Amygdala (tissue), 56 donors: ENCODE measurements at regions not wholly inside any gene's neighbourhood (a gene's known extent, or its start where the extent isn't known, plus 50 kb on each side); places are given as distances from the start of the nearest gene placed in this dataset.
"Not testable (repeated sequence)": the region's sequence is repeated elsewhere in the genome, so short reads cannot be mapped to it uniquely, and the experiment has no call there.

ENCODE experiments used
- DNase-seq, 56 donors: peaks; one replicate each; lab custom pipeline; 2025; lab: John Stamatoyannopoulos, UW

DNA sequence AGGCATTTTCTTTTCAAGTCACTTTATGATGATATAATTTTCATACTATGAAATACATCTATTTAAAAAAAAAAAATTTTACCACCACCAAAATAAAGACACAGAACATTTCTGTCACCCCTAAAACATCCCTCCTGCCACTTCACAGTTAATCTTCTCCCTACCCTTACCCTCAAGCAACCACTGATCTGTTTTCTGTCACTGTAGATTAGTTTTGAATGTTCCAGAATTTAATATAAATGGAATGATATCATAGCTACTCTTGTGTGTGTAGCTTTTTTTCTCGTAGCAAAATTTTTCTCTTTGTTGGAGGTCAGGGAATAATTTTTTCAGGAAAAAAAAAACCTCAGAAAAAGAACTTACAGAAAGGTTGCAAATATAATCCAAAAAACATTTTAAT is 152.7 kb downstream of the RHOU start:
- DNase-seq = no peak

DNA sequence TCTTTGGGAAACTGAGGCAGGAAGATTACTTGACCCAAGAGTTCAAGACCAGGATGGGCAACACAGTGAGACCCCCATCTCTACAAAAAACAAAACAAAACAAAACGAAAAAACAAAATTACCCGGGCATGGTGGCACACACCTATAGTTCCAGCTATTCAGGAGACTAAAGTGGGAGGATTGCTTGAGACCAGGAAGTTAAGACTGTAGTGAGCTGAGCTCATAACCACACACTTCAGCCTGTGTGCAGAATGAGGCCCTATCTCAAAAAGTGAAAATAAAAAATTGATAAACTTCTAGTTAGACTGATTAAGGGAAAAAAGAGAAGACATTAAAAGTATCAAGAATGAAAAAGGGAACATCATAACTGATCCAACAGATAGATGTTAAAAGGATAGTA is 154.0 kb downstream of the RHOU start:
- DNase-seq = no peak

DNA sequence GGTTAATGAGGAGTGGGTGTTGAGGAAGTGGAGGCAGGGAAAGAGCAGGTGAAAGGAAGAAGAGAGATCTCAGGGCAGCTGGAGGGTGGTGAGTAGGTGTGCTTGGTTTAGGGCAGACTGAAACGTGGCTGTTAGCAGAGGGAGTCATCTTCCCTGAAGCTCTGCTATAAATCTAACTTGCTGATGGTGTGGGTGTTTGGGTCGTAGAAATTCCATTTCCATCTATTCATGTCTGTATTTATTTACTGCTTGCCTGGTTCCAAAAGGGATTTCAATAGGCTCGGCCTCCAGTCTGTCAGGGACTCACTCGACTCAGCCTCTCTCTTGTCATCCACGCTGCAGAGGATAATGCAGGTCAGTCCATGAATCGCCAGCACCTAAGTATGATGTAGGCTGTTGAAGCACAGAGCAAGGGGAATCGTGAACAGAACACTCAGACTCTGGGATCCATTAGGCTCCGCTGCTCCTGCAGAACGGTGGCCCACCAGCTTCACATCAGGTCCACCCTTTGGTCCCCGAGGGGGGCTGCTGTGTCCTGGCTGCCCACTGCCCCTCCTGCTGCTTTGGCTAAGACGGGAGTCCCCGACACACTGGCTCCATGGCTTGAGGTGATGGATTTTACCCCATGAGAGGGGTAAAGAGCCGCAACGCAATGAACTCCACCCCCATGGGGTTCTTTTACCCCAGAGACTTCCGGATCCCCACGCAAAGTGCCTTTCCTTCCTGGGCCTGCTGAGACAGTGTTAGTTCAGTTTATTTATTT is 156.2 kb downstream of the RHOU start:
- DNase-seq = no peak

GRCh38 chr1:228892200-228892599 is 156.9 kb downstream of the RHOU start:
- DNase-seq = not testable (repeated sequence)

GRCh38 chr1:228894442-228894989 is 159.2 kb downstream of the RHOU start:
- no peak for DNase-seq

- no peak for DNase-seq
Measured at GRCh38 chr1:228897901-228898300, 162.6 kb downstream of the RHOU start.

GRCh38 chr1:228898582-228898992 is 163.3 kb downstream of the RHOU start:
- DNase-seq = peak in 2 of 56 donors; percentile 23 to 28

GRCh38 chr1:228899421-228899956 is 164.2 kb downstream of the RHOU start:
- no peak for DNase-seq

DNA sequence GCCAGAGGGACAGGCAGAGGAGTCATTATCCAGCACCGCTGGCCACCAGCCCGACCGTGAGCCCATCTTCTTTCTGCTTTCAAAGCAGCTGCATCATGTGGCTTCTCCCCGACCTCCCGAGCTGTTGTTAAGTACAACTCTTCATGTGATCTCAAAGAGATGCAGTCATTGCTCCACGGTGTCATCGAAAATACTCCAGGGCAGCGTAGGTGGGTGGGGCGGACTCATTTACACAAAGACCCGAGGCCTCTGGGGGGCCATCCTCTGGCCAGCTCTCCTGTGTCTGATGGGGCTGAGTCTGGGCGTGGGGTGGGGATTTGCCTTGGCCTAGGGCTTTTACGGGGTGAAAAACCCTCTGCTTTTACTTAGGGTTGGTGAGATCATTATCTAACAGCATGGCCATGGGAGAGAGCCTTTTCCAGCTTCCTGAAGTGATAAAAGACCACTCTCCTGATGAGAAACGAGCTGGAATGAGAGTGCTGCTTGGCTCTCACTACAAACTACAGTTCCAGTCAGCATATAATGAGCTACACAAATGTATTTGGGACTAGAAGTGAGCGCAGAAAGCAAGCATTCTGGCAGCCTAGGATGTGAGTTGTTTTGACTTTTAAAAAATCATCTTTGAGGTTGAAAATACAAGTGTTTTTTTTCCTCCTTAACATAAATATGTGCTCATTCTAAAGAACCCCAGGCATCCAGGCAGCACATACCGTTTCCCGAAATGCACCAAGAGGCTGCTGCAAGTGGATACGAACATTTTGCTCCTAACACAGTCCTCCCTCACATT is 165.0 kb downstream of the RHOU start:
- peak in 5 of 56 donors; percentile 31 to 64 (median 46) for DNase-seq

DNA sequence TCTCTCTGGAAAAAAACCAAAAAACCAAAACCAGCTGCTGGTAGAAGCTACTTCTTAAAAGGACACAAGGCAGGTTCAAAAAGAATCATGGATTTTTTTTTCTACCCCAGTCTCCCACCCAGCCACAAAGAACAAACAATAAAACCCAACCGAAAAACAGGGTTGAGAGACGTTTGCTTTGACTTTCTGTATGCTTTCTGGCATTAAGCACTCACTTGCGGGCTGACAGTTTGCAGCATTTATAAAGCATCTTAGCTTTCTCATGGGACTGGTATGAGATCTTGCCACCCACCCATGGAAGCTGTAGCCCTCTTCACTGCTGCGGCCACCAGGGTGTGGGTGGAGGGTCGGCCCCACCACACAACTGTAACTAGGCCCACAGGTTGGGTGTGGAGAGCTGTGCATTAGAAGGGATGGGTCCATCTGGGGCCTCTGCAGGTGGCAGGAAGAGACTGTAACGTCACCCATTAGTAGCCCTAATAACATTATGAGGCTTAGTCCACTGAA is 165.7 kb downstream of the RHOU start:
- no peak for DNase-seq

DNA sequence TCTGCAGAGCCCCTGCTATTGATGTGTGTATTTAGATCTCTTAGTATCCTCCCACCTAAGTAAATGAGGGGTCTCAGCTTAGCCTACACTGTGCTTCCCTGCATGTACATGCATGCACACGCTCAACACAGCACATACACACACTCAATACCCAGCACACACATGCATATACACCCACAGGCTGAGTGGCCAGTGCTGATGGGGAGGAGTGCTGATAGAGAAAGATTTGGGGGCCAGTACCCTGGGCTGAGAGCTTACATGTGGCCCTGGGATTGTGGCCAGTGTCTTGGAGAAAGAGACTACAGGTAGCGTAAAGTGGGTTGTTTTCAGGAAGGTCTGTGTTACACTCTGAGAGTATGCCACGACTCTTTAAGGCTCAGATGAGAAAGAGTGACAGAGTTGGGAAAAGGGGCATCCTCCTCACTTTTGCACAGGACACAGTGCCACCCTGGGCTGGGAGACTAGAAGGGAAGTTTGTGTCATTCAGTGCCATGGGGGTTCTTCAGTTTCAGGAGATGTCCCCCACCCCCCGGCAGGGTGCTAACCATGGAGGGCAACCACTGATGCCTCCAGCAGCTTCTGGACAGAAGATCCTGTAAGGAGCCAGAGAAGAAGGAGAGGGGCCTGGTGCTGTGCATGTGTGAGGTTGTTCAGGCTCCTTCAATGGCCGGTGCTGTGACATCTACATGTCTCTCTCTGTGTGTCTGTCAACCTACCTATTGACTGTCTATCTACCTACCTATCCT is 166.8 kb downstream of the RHOU start:
- no peak for DNase-seq

GRCh38 chr1:228902781-228903433 is 167.6 kb downstream of the RHOU start:
- DNase-seq = peak in 45 of 56 donors; percentile 13 to 89 (median 64)

GRCh38 chr1:228903434-228904071 is 168.3 kb downstream of the RHOU start:
- peak in 2 of 56 donors; percentile 7 to 25 for DNase-seq

- DNase-seq = no peak
Measured at GRCh38 chr1:228904222-228904621, 168.9 kb downstream of the RHOU start.

DNA sequence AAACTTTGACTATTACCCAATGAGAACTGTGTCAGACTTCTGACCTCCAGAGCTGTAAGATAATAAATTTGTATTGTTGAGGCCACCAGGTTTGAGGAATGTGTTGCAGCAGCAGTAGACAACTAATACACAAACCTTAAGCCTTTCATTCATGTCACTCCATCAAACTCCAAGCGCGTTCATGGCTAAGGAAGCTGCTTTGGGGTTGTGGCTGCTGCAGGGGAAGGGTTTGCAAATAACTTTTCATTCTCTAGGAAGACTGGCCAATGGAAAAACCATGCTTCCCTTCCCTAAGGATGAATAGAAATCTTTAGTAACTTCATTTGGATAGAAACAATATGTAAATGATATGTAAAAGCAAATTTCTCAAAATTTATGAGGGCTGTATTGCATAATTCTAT is 170.4 kb downstream of the RHOU start:
- no peak for DNase-seq

DNA sequence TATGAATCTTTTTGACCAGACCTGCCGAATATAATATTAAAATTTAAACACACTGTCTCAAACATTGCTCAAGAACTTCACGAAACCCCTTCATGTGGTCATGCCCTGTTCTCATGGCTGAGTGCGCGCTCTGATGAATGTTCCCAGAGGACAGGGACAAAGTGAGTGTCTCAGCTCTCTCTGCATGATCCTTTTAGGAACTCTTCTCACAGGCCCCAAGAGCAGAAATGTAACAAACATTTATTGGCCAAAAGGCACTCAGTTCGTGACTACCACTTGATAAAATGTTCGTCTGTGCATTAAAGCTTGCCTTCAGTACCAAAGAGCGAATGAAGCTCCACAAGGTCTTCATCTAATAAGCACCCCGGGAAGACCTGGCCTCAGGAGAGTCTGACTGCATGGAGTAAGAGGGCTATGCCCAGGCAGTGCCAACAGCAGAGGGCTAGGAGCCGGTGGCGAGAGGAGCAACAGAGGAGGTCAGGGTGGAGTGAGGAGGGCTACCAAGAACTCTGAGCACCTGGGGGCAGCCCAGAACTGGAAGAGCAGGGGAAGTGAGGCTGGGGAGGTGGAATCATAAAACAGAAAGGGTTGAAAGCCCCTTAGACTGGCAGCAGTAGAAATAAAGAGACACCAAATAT is 171.1 kb downstream of the RHOU start:
- no peak for DNase-seq

GRCh38 chr1:228911225-228912210 is 176.2 kb downstream of the RHOU start:
- no peak for DNase-seq
